Thyroid gland (tissue), 4 donors: ENCODE measurements at regions not wholly inside any gene's neighbourhood (a gene's known extent, or its start where the extent isn't known, plus 50 kb on each side); places are given as distances from the start of the nearest gene placed in this dataset.

Experiments used
- DNase-seq, 2 donors: peaks; one replicate each; pipeline ENCODE4 v3.0.0-alpha.2; 2019
- H3K27ac ChIP-seq, 3 donors: fragments of 200-600 bp; sonication (generic); 1 replicate in 2 of 3; 2 replicates in 1 of 3; pipeline ENCODE4 v1.5.1; 2016 to 2019; ENCODE audit warnings: mild to moderate bottlenecking in 1 of 3, moderate library complexity in 1 of 3
- H3K27me3 ChIP-seq: fragments of 200-600 bp; sonication (generic); one replicate; pipeline ENCODE4 v1.5.1; 2019
- H3K36me3 ChIP-seq, 2 donors: fragments of 200-600 bp; sonication (generic); one replicate each; pipeline ENCODE4 v1.5.1; 2016 to 2019
- H3K4me1 ChIP-seq, 2 donors: fragments of 200-600 bp; sonication (generic); one replicate each; pipeline ENCODE4 v1.5.1; 2017 to 2019
- H3K4me3 ChIP-seq, 3 donors: fragments of 200-600 bp; sonication (generic); replicated peaks in 1 of 3; 1 replicate in 2 of 3; 2 replicates in 1 of 3; pipeline ENCODE4 v1.5.1; 2016; ENCODE audit warnings: mild to moderate bottlenecking in 1 of 3
- H3K9me3 ChIP-seq: fragments of 200-600 bp; sonication (generic); one replicate; pipeline ENCODE4 v1.5.1; 2017
- CTCF ChIP-seq, 6 experiments: fragments of 200-600 bp in 3 of 6; fragments of 450-650 bp in 3 of 6; sonication (generic) in 3 of 6; IDR thresholded peaks; one replicate each; pipeline ENCODE4 v1.5.1; 2016 to 2019; ENCODE audit warnings: antibody characterized with exemption in 6 of 6, mild to moderate bottlenecking in 2 of 6, inconsistent platforms in 1 of 6, moderate library complexity in 1 of 6
- POLR2A ChIP-seq, 2 donors: fragments of 450-650 bp; IDR thresholded peaks; one replicate each; pipeline ENCODE4 v1.6.1; 2017; ENCODE audit warnings: antibody characterized with exemption in 2 of 2, mild to moderate bottlenecking in 2 of 2, moderate library complexity in 1 of 2
- WGBS, 2 donors: methylation state at CpG; one replicate each; pipeline ENCODE4 v1.1.5; 2017; 5-methylcytosine and 5-hydroxymethylcytosine counted together
- intact Hi-C: fragments of 100-400 bp; cut with DNase I; formaldehyde crosslinking; loops from one replicate; pipeline ENCODE4 v1.15.1; 2023

GRCh38 chr5:56422076-56422762 is 189.1 kb upstream of the ANKRD55 start:
- Histone ChIP-seq H3K4me1 (peaks cover 16 to 26% of the 10 kb centered on the region in 2 donors), H3K9me3 (no peaks in the 10 kb centered on the region), H3K27me3 (no peaks in the 10 kb centered on the region), H3K27ac (peak overlapping the region; percentile 76 to 87 (median 79)), H3K36me3 (no peaks in the 10 kb centered on the region), H3K4me3 (no peak overlapping the region)
- TF ChIP-seq CTCF (IDR thresholded peaks at IDR 0.05) (no peak), POLR2A (IDR thresholded peaks at IDR 0.05) (peak in 1 of 2 donors; percentile 47)
- WGBS, 2 donors = 30 to 35% methylated on average over 5 of the region's 5 CpGs
- DNase-seq = peak; percentile 81 to 83
- intact Hi-C loops = no loop called here

GRCh38 chr5:56421246-56422075 is 188.3 kb upstream of the ANKRD55 start:
- Histone ChIP-seq H3K4me1 (peaks cover 16 to 26% of the 10 kb centered on the region in 2 donors), H3K36me3 (no peaks in the 10 kb centered on the region), H3K27ac (peak overlapping the region; percentile 69 to 87 (median 79)), H3K4me3 (no peak overlapping the region), H3K27me3 (no peaks in the 10 kb centered on the region), H3K9me3 (no peaks in the 10 kb centered on the region)
- no peak for DNase-seq
- intact Hi-C loops = no loop called here
- 43 to 53% methylated on average over 6 of the region's 6 CpGs for WGBS, 2 donors
- TF ChIP-seq POLR2A (IDR thresholded peaks at IDR 0.05) = no peak
- no peak for TF ChIP-seq CTCF (IDR thresholded peaks at IDR 0.05)

- Histone ChIP-seq H3K36me3 (no peaks in the 10 kb centered on the region), H3K27me3 (no peaks in the 10 kb centered on the region), H3K9me3 (no peaks in the 10 kb centered on the region), H3K4me3 (no peak overlapping the region), H3K4me1 (peaks cover 16 to 33% of the 10 kb centered on the region in 2 donors), H3K27ac (peak overlapping the region; percentile 69 to 87 (median 79))
- no peak for DNase-seq
- TF ChIP-seq POLR2A (IDR thresholded peaks at IDR 0.05) (no peak), CTCF (IDR thresholded peaks at IDR 0.05) (no peak)
- intact Hi-C loops = no loop called here
Observed at GRCh38 chr5:56420323-56420722, 187.2 kb upstream of the ANKRD55 start.

GRCh38 chr5:56419667-56420066 is 186.5 kb upstream of the ANKRD55 start:
- 93 to 94% methylated on average over 2 of the region's 2 CpGs for WGBS, 2 donors
- peaks cover 16 to 35% of the 10 kb centered on the region in 2 donors for H3K4me1 ChIP-seq
- H3K36me3 ChIP-seq = no peaks in the 10 kb centered on the region
- H3K4me3 ChIP-seq = no peak overlapping the region
- no peaks in the 10 kb centered on the region for H3K9me3 ChIP-seq
- intact Hi-C loops = no loop called here
- H3K27ac ChIP-seq = peak overlapping the region in 1 of 3 donors; percentile 87
- no peaks in the 10 kb centered on the region for H3K27me3 ChIP-seq
- TF ChIP-seq POLR2A (IDR thresholded peaks at IDR 0.05) (no peak), CTCF (IDR thresholded peaks at IDR 0.05) (no peak)
- DNase-seq = no peak

GRCh38 chr5:56415356-56415765 is 182.2 kb upstream of the ANKRD55 start:
- Histone ChIP-seq H3K4me1 (peaks cover 12 to 29% of the 10 kb centered on the region in 2 donors), H3K4me3 (no peak overlapping the region), H3K36me3 (no peaks in the 10 kb centered on the region), H3K9me3 (no peaks in the 10 kb centered on the region), H3K27ac (peak overlapping the region; percentile 4 to 51 (median 15)), H3K27me3 (no peaks in the 10 kb centered on the region)
- DNase-seq = peak in 1 of 2 donors; percentile 23
- 76 to 87% methylated on average over 3 of the region's 3 CpGs for WGBS, 2 donors
- intact Hi-C loops = no loop called here
- TF ChIP-seq POLR2A (IDR thresholded peaks at IDR 0.05) (peak in 1 of 2 donors; percentile 4), CTCF (IDR thresholded peaks at IDR 0.05) (no peak)
